ENCODE measurements at regions not wholly inside any gene's neighbourhood (a gene's known extent, or its start where the extent isn't known, plus 50 kb on each side); places are given as distances from the start of the nearest gene placed in this dataset.
"Not testable (repeated sequence)": the region's sequence is repeated elsewhere in the genome, so short reads cannot be mapped to it uniquely, and the experiment has no call there.

GRCh38 chr6:94845742-94846141, 731.6 kb upstream of the MANEA start:
- no peak for TF ChIP-seq CTCF (IDR thresholded peaks at IDR 0.05; ENCODE audit: low read depth, low read length, missing control alignments)
- H3K4me3 ChIP-seq (ENCODE audit: low read depth, low read length) = no peak overlapping the region
- DNase-seq (ENCODE audit: low read depth) = no peak

GRCh38 chr6:94835264-94835663, 742.1 kb upstream of the MANEA start:
- no peak overlapping the region for H3K4me3 ChIP-seq (ENCODE audit: low read depth, low read length)
- no peak for TF ChIP-seq CTCF (IDR thresholded peaks at IDR 0.05; ENCODE audit: low read depth, low read length, missing control alignments)
- no peak for DNase-seq (ENCODE audit: low read depth)

GRCh38 chr6:94813806-94814205, 763.5 kb upstream of the MANEA start:
- H3K4me3 ChIP-seq (ENCODE audit: low read depth, low read length) = no peak overlapping the region
- no peak for TF ChIP-seq CTCF (IDR thresholded peaks at IDR 0.05; ENCODE audit: low read depth, low read length, missing control alignments)

GRCh38 chr6:94801344-94801743, 776.0 kb upstream of the MANEA start:
- TF ChIP-seq CTCF (IDR thresholded peaks at IDR 0.05; ENCODE audit: low read depth, low read length, missing control alignments) = no peak
- no peak overlapping the region for H3K4me3 ChIP-seq (ENCODE audit: low read depth, low read length)

More at GRCh38 chr6:94813806-94814205, 763.5 kb upstream of the MANEA start:
- DNase-seq (ENCODE audit: low read depth) = no peak

GRCh38 chr6:94785514-94785913, 791.8 kb upstream of the MANEA start:
- H3K4me3 ChIP-seq (ENCODE audit: low read depth, low read length) = no peak overlapping the region
- DNase-seq (ENCODE audit: low read depth) = no peak
- no peak for TF ChIP-seq CTCF (IDR thresholded peaks at IDR 0.05; ENCODE audit: low read depth, low read length, missing control alignments)

More at GRCh38 chr6:94801344-94801743, 776.0 kb upstream of the MANEA start:
- no peak for DNase-seq (ENCODE audit: low read depth)

- DNase-seq (ENCODE audit: low read depth) = not testable (repeated sequence)
Observed at GRCh38 chr6:94785081-94785480, 792.3 kb upstream of the MANEA start.

GRCh38 chr6:94769197-94769596, 808.1 kb upstream of the MANEA start:
- no peak for TF ChIP-seq CTCF (IDR thresholded peaks at IDR 0.05; ENCODE audit: low read depth, low read length, missing control alignments)
- no peak overlapping the region for H3K4me3 ChIP-seq (ENCODE audit: low read depth, low read length)
- DNase-seq (ENCODE audit: low read depth) = no peak

More at GRCh38 chr6:94785081-94785480, 792.3 kb upstream of the MANEA start:
- not testable (repeated sequence) for H3K4me3 ChIP-seq (ENCODE audit: low read depth, low read length)

All from GM12864 (cell line).